Ammon's horn (tissue), 1 donor: ENCODE measurements at regions not wholly inside any gene's neighbourhood (a gene's known extent, or its start where the extent isn't known, plus 50 kb on each side); places are given as distances from the start of the nearest gene placed in this dataset.
A peak's percentile ranks its signal among the peaks of the same experiment; 100 is the strongest.

Experiments used
- DNase-seq: peaks from one replicate; pipeline ENCODE4 v3.0.0-alpha.2; 2016; ENCODE audit warnings: low spot score

- no peak for DNase-seq
Observed at GRCh38 chr11:122346006-122346405, 230.0 kb upstream of the BLID start.

GRCh38 chr11:122345586-122345985 is 229.6 kb upstream of the BLID start:
- DNase-seq, result no peak

- DNase-seq, result no peak
Observed at GRCh38 chr11:122344215-122344614, 228.2 kb upstream of the BLID start.

GRCh38 chr11:122343210-122343609 is 227.2 kb upstream of the BLID start:
- DNase-seq, result no peak

- DNase-seq, result no peak
Observed at GRCh38 chr11:122342089-122342744, 226.2 kb upstream of the BLID start.

- DNase-seq, result no peak
Observed at GRCh38 chr11:122341477-122341876, 225.5 kb upstream of the BLID start.

- no peak for DNase-seq
Observed at GRCh38 chr11:122340607-122341290, 224.7 kb upstream of the BLID start.

- no peak for DNase-seq
Observed at GRCh38 chr11:122339436-122340060, 223.5 kb upstream of the BLID start.

- DNase-seq, result no peak
Observed at GRCh38 chr11:122337704-122338103, 221.7 kb upstream of the BLID start.

GRCh38 chr11:122337241-122337640 is 221.2 kb upstream of the BLID start:
- DNase-seq, result no peak

GRCh38 chr11:122336706-122337105 is 220.7 kb upstream of the BLID start:
- no peak for DNase-seq

GRCh38 chr11:122334546-122335339 is 218.7 kb upstream of the BLID start:
- DNase-seq, result no peak

GRCh38 chr11:122333467-122333866 is 217.5 kb upstream of the BLID start:
- DNase-seq, result no peak

GRCh38 chr11:122331079-122331478 is 215.1 kb upstream of the BLID start:
- DNase-seq, result no peak

GRCh38 chr11:122330279-122330965 is 214.4 kb upstream of the BLID start:
- DNase-seq, result no peak

- DNase-seq, result no peak
Observed at GRCh38 chr11:122327528-122327927, 211.5 kb upstream of the BLID start.

- DNase-seq, result no peak
Observed at GRCh38 chr11:122323754-122324421, 207.9 kb upstream of the BLID start.

GRCh38 chr11:122322329-122322728 is 206.3 kb upstream of the BLID start:
- DNase-seq, result no peak

- no peak for DNase-seq
Observed at GRCh38 chr11:122320671-122321070, 204.7 kb upstream of the BLID start.

- peak; percentile 84 for DNase-seq
Observed at GRCh38 chr11:122319691-122320620, 203.9 kb upstream of the BLID start.
